Uterus (tissue), 3 donors: ENCODE measurements at regions not wholly inside any gene's neighbourhood (a gene's known extent, or its start where the extent isn't known, plus 50 kb on each side); places are given as distances from the start of the nearest gene placed in this dataset.
"Not testable (repeated sequence)": the region's sequence is repeated elsewhere in the genome, so short reads cannot be mapped to it uniquely, and the experiment has no call there.

Experiments
- DNase-seq, 2 donors: peaks; one replicate each; pipeline ENCODE4 v3.0.0-alpha.2; 2019 to 2020
- H3K27ac ChIP-seq, 2 donors: fragments of 200-600 bp; sonication (generic); 1 replicate in 1 of 2; 2 replicates in 1 of 2; pipeline ENCODE4 v1.5.1; 2016 to 2018
- H3K27me3 ChIP-seq, 2 donors: fragments of 200-600 bp; sonication (generic); one replicate each; pipeline ENCODE4 v1.5.1; 2018 to 2019; ENCODE audit warnings: control low read depth in 1 of 2
- H3K36me3 ChIP-seq, 2 donors: fragments of 200-600 bp; sonication (generic); one replicate each; pipeline ENCODE4 v1.5.1; 2019; ENCODE audit warnings: control low read depth in 1 of 2
- H3K4me1 ChIP-seq, 2 donors: fragments of 200-600 bp; sonication (generic); one replicate each; pipeline ENCODE4 v1.5.1; 2018 to 2019; ENCODE audit warnings: control low read depth in 1 of 2
- H3K4me3 ChIP-seq, 2 donors: fragments of 200-600 bp; sonication (generic); 1 replicate in 1 of 2; 2 replicates in 1 of 2; pipeline ENCODE4 v1.5.1; 2018 to 2019; ENCODE audit warnings: mild to moderate bottlenecking in 1 of 2
- H3K9me3 ChIP-seq, 2 donors: fragments of 200-600 bp; sonication (generic); one replicate each; pipeline ENCODE4 v1.5.1; 2019; ENCODE audit warnings: control low read depth in 1 of 2
- CTCF ChIP-seq, 4 experiments: fragments of 200-600 bp in 2 of 4; fragments of 450-650 bp in 2 of 4; sonication (generic) in 2 of 4; IDR thresholded peaks; one replicate each; pipeline ENCODE4 v1.5.1; 2016 to 2019; ENCODE audit warnings: antibody characterized with exemption in 4 of 4, mild to moderate bottlenecking in 2 of 4, moderate library complexity in 1 of 4
- POLR2A ChIP-seq, 2 donors: fragments of 450-650 bp; IDR thresholded peaks; one replicate each; pipeline ENCODE4 v1.6.1; 2016; ENCODE audit warnings: antibody characterized with exemption in 2 of 2, mild to moderate bottlenecking in 1 of 2, moderate library complexity in 1 of 2
- intact Hi-C: fragments of 100-400 bp; cut with DNase I; formaldehyde crosslinking; loops from one replicate; pipeline ENCODE4 v1.15.1; 2023; ENCODE audit warnings: low total_unique reads
- donor health status: DM: yes; HTN: yes; CAD: no.

- Histone ChIP-seq H3K4me1 (no peaks in the 10 kb centered on the region), H3K27me3 (no peaks in the 10 kb centered on the region), H3K9me3 (no peaks in the 10 kb centered on the region), H3K36me3 (no peaks in the 10 kb centered on the region), H3K27ac (no peak overlapping the region), H3K4me3 (no peak overlapping the region)
- intact Hi-C loops: no loop called here
- TF ChIP-seq CTCF (IDR thresholded peaks at IDR 0.05) (no peak), POLR2A (IDR thresholded peaks at IDR 0.05) (no peak)
- DNase-seq: no peak
Observed at GRCh38 chr2:12020833-12021469, 274.5 kb downstream of the LPIN1 start.

- H3K36me3 ChIP-seq, H3K27me3 ChIP-seq, H3K9me3 ChIP-seq, H3K4me1 ChIP-seq, intact Hi-C loops, H3K4me3 ChIP-seq, H3K27ac ChIP-seq: not testable (repeated sequence)
- peak in 1 of 2 donors; percentile 17 for DNase-seq
Observed at GRCh38 chr2:12024197-12024907, 277.9 kb downstream of the LPIN1 start.

- intact Hi-C loops: no loop called here
- H3K4me1 ChIP-seq: no peaks in the 10 kb centered on the region
- H3K27ac ChIP-seq: no peak overlapping the region
- no peaks in the 10 kb centered on the region for H3K27me3 ChIP-seq
- no peak overlapping the region for H3K4me3 ChIP-seq
- no peaks in the 10 kb centered on the region for H3K9me3 ChIP-seq
- no peaks in the 10 kb centered on the region for H3K36me3 ChIP-seq
- DNase-seq: no peak
- TF ChIP-seq CTCF (IDR thresholded peaks at IDR 0.05): no peak
- no peak for TF ChIP-seq POLR2A (IDR thresholded peaks at IDR 0.05)
Observed at GRCh38 chr2:12027136-12027535, 280.7 kb downstream of the LPIN1 start.

- intact Hi-C loops: no loop called here
- no peaks in the 10 kb centered on the region for H3K36me3 ChIP-seq
- H3K4me3 ChIP-seq: no peak overlapping the region
- no peak for TF ChIP-seq POLR2A (IDR thresholded peaks at IDR 0.05)
- TF ChIP-seq CTCF (IDR thresholded peaks at IDR 0.05): no peak
- no peaks in the 10 kb centered on the region for H3K27me3 ChIP-seq
- no peak overlapping the region for H3K27ac ChIP-seq
- no peaks in the 10 kb centered on the region for H3K4me1 ChIP-seq
- no peaks in the 10 kb centered on the region for H3K9me3 ChIP-seq
- no peak for DNase-seq
Observed at GRCh38 chr2:12031866-12032265, 285.4 kb downstream of the LPIN1 start.

GRCh38 chr2:12032398-12032797 is 286.0 kb downstream of the LPIN1 start:
- no peaks in the 10 kb centered on the region for H3K9me3 ChIP-seq
- H3K27me3 ChIP-seq: no peaks in the 10 kb centered on the region
- no peak overlapping the region for H3K27ac ChIP-seq
- H3K36me3 ChIP-seq: no peaks in the 10 kb centered on the region
- no peaks in the 10 kb centered on the region for H3K4me1 ChIP-seq
- intact Hi-C loops: no loop called here
- DNase-seq: no peak
- TF ChIP-seq POLR2A (IDR thresholded peaks at IDR 0.05): no peak
- no peak for TF ChIP-seq CTCF (IDR thresholded peaks at IDR 0.05)
- no peak overlapping the region for H3K4me3 ChIP-seq
